ENCODE measurements at regions not wholly inside any gene's neighbourhood (a gene's known extent, or its start where the extent isn't known, plus 50 kb on each side); places are given as distances from the start of the nearest gene placed in this dataset.
"Not testable (repeated sequence)": the region's sequence is repeated elsewhere in the genome, so short reads cannot be mapped to it uniquely, and the experiment has no call there.

DNA sequence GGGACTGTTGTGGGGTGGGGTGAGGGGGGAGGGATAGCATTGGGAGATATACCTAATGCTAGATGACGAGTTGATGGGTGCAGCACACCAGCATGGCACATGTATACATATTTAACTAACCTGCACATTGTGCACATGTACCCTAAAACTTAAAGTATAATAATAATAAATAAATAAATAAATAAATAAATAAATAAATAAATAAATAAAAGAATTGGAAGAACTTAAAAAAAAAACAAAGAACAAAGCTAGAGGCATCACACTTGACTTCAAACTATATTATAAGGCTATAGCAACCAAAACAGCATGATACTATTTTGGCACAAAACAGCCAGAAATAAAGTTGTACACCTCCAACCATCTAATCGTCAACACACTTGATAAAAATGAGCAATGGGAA lies 106.5 kb upstream of the NDST3 start:
- TF ChIP-seq CTCF, POLR2A (IDR thresholded peaks at IDR 0.05): not testable (repeated sequence)
